ENCODE measurements at regions not wholly inside any gene's neighbourhood (a gene's known extent, or its start where the extent isn't known, plus 50 kb on each side); places are given as distances from the start of the nearest gene placed in this dataset.

DNA sequence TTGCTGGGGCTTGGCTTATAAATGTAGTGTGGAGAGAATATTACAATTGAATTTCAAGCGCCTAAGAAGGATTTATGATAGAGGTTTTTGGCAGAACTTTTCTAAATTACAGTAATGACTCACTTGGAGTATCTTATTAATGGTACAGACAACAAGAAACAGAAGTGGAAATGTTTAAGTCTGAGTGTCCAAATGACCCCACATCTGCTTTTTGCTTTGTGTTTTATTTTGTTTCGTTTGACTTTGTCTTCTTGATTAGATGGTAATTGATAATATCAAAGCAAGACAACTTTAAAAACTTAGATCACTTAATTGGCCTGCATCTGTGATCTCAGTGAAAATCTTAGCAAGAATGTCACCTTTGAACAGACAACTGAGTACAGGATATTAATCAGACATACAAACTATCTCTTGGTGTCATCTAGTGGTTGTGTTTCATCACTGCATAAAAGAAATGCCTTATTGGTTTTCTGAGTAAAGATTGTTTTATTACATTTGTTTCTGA is 577.4 kb downstream of the ISL1 start:
- TF ChIP-seq BACH1 (IDR thresholded peaks at IDR 0.05; ENCODE audit: borderline replicate concordance) (no peak), BCL11A (IDR thresholded peaks at IDR 0.05; ENCODE audit: low read depth, low read length) (no peak), BHLHE40 (IDR thresholded peaks at IDR 0.05; ENCODE audit: borderline replicate concordance in 1 of 2, low read depth in 2 of 2, low read length in 1 of 2) (no peak), RCOR1 (conservative IDR thresholded peaks at IDR 0.05; ENCODE audit: low read depth, low read length) (no peak), CBX5 (IDR thresholded peaks at IDR 0.05; ENCODE audit: low read depth) (no peak), SUPT20H (IDR thresholded peaks at IDR 0.05; ENCODE audit: borderline replicate concordance, control insufficient read depth, low read depth, low read length) (no peak), TCF7 (IDR thresholded peaks at IDR 0.05; ENCODE audit: borderline replicate concordance) (no peak), SREBF2 (IDR thresholded peaks at IDR 0.05; ENCODE audit: low read length) (no peak), SIN3A (IDR thresholded peaks at IDR 0.05; ENCODE audit: low read depth, low read length) (no peak)
- TF ChIP-seq, protein P1, sequence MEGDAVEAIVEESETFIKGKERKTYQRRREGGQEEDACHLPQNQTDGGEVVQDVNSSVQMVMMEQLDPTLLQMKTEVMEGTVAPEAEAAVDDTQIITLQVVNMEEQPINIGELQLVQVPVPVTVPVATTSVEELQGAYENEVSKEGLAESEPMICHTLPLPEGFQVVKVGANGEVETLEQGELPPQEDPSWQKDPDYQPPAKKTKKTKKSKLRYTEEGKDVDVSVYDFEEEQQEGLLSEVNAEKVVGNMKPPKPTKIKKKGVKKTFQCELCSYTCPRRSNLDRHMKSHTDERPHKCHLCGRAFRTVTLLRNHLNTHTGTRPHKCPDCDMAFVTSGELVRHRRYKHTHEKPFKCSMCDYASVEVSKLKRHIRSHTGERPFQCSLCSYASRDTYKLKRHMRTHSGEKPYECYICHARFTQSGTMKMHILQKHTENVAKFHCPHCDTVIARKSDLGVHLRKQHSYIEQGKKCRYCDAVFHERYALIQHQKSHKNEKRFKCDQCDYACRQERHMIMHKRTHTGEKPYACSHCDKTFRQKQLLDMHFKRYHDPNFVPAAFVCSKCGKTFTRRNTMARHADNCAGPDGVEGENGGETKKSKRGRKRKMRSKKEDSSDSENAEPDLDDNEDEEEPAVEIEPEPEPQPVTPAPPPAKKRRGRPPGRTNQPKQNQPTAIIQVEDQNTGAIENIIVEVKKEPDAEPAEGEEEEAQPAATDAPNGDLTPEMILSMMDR (IDR thresholded peaks at IDR 0.05 in 2 of 3, conservative IDR thresholded peaks at IDR 0.05 in 1 of 3; ENCODE audit: control insufficient read depth in 2 of 3, extremely low read depth in 1 of 3, insufficient read depth in 1 of 3, low read depth in 3 of 3, low read length in 3 of 3) = peak in 2 of 3 experiments; percentile 24 to 56; a peak in 1 of 6 replicates
- TF ChIP-seq, protein P2, sequence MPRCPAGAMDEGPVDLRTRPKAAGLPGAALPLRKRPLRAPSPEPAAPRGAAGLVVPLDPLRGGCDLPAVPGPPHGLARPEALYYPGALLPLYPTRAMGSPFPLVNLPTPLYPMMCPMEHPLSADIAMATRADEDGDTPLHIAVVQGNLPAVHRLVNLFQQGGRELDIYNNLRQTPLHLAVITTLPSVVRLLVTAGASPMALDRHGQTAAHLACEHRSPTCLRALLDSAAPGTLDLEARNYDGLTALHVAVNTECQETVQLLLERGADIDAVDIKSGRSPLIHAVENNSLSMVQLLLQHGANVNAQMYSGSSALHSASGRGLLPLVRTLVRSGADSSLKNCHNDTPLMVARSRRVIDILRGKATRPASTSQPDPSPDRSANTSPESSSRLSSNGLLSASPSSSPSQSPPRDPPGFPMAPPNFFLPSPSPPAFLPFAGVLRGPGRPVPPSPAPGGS (IDR thresholded peaks at IDR 0.05; ENCODE audit: borderline replicate concordance, insufficient read depth, low read depth, low read length, poor library complexity, severe bottlenecking) = no peak

Data from GM12878 (cell line).